T-helper 2 cell (primary cell): ENCODE measurements at regions not wholly inside any gene's neighbourhood (a gene's known extent, or its start where the extent isn't known, plus 50 kb on each side); places are given as distances from the start of the nearest gene placed in this dataset.

Experiments used
- DNase-seq, 5 experiments: peaks; one replicate each; pipeline versions ENCODE4 v3.0.0 to v3.0.0-alpha.2; 2012 to 2022

- no peak for DNase-seq
Observed at GRCh38 chr2:21288299-21288698, 164.5 kb downstream of the TDRD15 start.

- no peak for DNase-seq
Observed at GRCh38 chr2:21288739-21289520, 165.2 kb downstream of the TDRD15 start.

- no peak for DNase-seq
Observed at GRCh38 chr2:21289551-21289950, 165.8 kb downstream of the TDRD15 start.

GRCh38 chr2:21289989-21290388, 166.2 kb downstream of the TDRD15 start:
- DNase-seq, result no peak

- DNase-seq, result no peak
Observed at GRCh38 chr2:21291426-21291825, 167.7 kb downstream of the TDRD15 start.

- no peak for DNase-seq
Observed at GRCh38 chr2:21294446-21294845, 170.7 kb downstream of the TDRD15 start.

- no peak for DNase-seq
Observed at GRCh38 chr2:21299411-21299810, 175.6 kb downstream of the TDRD15 start.

GRCh38 chr2:21301871-21302455, 178.2 kb downstream of the TDRD15 start:
- DNase-seq, result no peak

- DNase-seq, result no peak
Observed at GRCh38 chr2:21303876-21304275, 180.1 kb downstream of the TDRD15 start.

GRCh38 chr2:21305581-21305980, 181.8 kb downstream of the TDRD15 start:
- no peak for DNase-seq

GRCh38 chr2:21306235-21306634, 182.5 kb downstream of the TDRD15 start:
- no peak for DNase-seq

GRCh38 chr2:21307037-21307436, 183.3 kb downstream of the TDRD15 start:
- no peak for DNase-seq

- DNase-seq, result no peak
Observed at GRCh38 chr2:21310493-21310892, 186.7 kb downstream of the TDRD15 start.

GRCh38 chr2:21314322-21314835, 190.6 kb downstream of the TDRD15 start:
- no peak for DNase-seq

- peak in 1 of 5 experiments; percentile 54 for DNase-seq
Observed at GRCh38 chr2:21317131-21317530, 193.4 kb downstream of the TDRD15 start.

- no peak for DNase-seq
Observed at GRCh38 chr2:21318263-21318662, 194.5 kb downstream of the TDRD15 start.

- DNase-seq, result no peak
Observed at GRCh38 chr2:21326152-21326551, 202.4 kb downstream of the TDRD15 start.

- DNase-seq, result no peak
Observed at GRCh38 chr2:21328177-21328576, 204.4 kb downstream of the TDRD15 start.

- no peak for DNase-seq
Observed at GRCh38 chr2:21330786-21331391, 207.1 kb downstream of the TDRD15 start.

GRCh38 chr2:21331625-21332370, 208.0 kb downstream of the TDRD15 start:
- no peak for DNase-seq

- no peak for DNase-seq
Observed at GRCh38 chr2:21332993-21333625, 209.3 kb downstream of the TDRD15 start.

- no peak for DNase-seq
Observed at GRCh38 chr2:21333684-21334083, 209.9 kb downstream of the TDRD15 start.

GRCh38 chr2:21346984-21347383, 223.2 kb downstream of the TDRD15 start:
- no peak for DNase-seq
